PC-3 (cell line): ENCODE measurements at regions not wholly inside any gene's neighbourhood (a gene's known extent, or its start where the extent isn't known, plus 50 kb on each side); places are given as distances from the start of the nearest gene placed in this dataset.

Experiments
- EZH2phosphoT487 ChIP-seq: fragments of 300-600 bp; sonication (generic); IDR thresholded peaks from 2 replicates; pipeline ENCODE4 v1.6.1; 2018; ENCODE audit warnings: mild to moderate bottlenecking, antibody characterized with exemption, low read length, borderline replicate concordance
- TF ChIP-seq, protein P1 (sequence below): fragments of 300-600 bp; sonication (generic); conservative IDR thresholded peaks from 2 replicates; pipeline ENCODE4 v1.5.1; 2017; ENCODE audit warnings: antibody characterized with exemption, low read depth, mild to moderate bottlenecking, low read length

DNA sequence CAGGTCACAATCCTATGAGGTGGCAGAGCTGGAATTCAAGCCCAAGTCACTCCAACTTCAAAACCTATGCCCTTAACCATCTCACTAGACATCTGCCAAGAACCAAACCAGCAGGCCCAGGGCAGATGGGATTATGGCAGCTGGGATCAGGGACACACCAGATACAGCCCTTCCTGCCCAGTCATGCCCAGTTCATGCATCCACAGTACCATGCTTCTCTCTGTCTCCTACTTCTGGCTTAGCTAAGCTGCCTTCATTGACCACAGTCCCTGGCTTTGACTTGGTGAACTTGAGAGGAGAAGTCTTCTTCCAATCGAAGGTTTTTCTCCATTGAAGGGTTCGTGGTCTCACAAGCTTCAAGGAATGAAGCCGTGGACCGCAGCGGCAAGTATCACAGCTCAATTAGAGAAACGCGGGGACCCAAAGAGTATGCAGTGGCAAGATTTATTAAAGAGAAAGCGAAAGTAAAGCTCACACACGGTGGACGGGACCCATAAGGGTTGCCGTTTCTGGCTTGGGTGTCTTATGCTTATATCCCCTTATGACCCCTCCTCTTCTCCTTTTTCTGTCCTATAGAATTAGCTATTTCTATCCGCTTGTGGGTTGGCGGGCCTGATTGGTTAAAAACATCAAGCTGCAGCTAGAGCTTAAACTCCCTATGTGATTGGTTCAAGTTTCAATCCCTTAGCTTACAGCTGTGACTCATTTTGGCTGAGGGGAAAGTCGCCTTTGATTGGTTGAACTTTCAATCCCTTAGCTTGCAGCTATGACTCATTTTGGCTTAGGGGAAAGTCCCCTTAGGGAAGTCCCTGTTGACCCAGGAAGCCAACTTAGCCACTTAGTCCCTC, 101.2 kb downstream of the TRIM36 start:
- TF ChIP-seq, protein P1, sequence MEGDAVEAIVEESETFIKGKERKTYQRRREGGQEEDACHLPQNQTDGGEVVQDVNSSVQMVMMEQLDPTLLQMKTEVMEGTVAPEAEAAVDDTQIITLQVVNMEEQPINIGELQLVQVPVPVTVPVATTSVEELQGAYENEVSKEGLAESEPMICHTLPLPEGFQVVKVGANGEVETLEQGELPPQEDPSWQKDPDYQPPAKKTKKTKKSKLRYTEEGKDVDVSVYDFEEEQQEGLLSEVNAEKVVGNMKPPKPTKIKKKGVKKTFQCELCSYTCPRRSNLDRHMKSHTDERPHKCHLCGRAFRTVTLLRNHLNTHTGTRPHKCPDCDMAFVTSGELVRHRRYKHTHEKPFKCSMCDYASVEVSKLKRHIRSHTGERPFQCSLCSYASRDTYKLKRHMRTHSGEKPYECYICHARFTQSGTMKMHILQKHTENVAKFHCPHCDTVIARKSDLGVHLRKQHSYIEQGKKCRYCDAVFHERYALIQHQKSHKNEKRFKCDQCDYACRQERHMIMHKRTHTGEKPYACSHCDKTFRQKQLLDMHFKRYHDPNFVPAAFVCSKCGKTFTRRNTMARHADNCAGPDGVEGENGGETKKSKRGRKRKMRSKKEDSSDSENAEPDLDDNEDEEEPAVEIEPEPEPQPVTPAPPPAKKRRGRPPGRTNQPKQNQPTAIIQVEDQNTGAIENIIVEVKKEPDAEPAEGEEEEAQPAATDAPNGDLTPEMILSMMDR: no peak
- no peak for TF ChIP-seq EZH2phosphoT487
